WTC11 (cell line): ENCODE measurements at regions not wholly inside any gene's neighbourhood (a gene's known extent, or its start where the extent isn't known, plus 50 kb on each side); places are given as distances from the start of the nearest gene placed in this dataset.

ENCODE experiments used
- ATAC-seq: fragments of 200-7000 bp; cut with Tn5 transposase; 2 replicates; pipeline ENCODE4 v1.10.0; 2021; ENCODE audit warnings: mild to moderate bottlenecking, moderate library complexity
- CTCF ChIA-PET: fragments of 300-600 bp; sonication (Branson Sonifier 250); formaldehyde crosslinking; loops from one replicate; lab custom pipeline; 2021; ENCODE audit warnings: antibody characterized with exemption; lab: Charles Lee
- POLR2A ChIA-PET: fragments of 350-600 bp; sonication (Branson Sonifier 250); formaldehyde crosslinking; loops from one replicate; lab custom pipeline; 2021; ENCODE audit warnings: antibody characterized with exemption; lab: Charles Lee
- DNase-seq: peaks from one replicate; pipeline ENCODE4 v3.0.0; 2021; ENCODE audit warnings: low spot score
- H3K27ac Mint-ChIP-seq: 2 replicates; pipeline ENCODE4 v1.8.0; 2021; ENCODE audit warnings: mixed read lengths
- H3K27me3 Mint-ChIP-seq: 2 replicates; pipeline ENCODE4 v1.8.0; 2021; ENCODE audit warnings: low read depth, mild to moderate bottlenecking, moderate library complexity, mixed read lengths
- H3K36me3 Mint-ChIP-seq: 2 replicates; pipeline ENCODE4 v1.8.0; 2021; ENCODE audit warnings: mixed read lengths
- H3K4me1 Mint-ChIP-seq: 2 replicates; pipeline ENCODE4 v1.8.0; 2022; ENCODE audit warnings: mixed read lengths
- H3K4me3 Mint-ChIP-seq: 2 replicates; pipeline ENCODE4 v1.8.0; 2021; ENCODE audit warnings: mild to moderate bottlenecking, moderate library complexity, mixed read lengths
- H3K9me3 Mint-ChIP-seq: 2 replicates; pipeline ENCODE4 v1.8.0; 2021; ENCODE audit warnings: mixed read lengths
- CREB1 ChIP-seq: sonication (generic); formaldehyde crosslinking; IDR thresholded peaks from 2 replicates; pipeline ENCODE4 v1.8.0; 2023; ENCODE audit warnings: mild to moderate bottlenecking, missing genetic modification reagents
- E2F5 ChIP-seq: sonication (generic); formaldehyde crosslinking; IDR thresholded peaks from 2 replicates; pipeline ENCODE4 v1.8.1; 2022; ENCODE audit warnings: mild to moderate bottlenecking, moderate library complexity, missing genetic modification reagents
- ELF4 ChIP-seq: sonication (generic); formaldehyde crosslinking; IDR thresholded peaks from 2 replicates; pipeline ENCODE4 v1.8.1; 2022; ENCODE audit warnings: low read depth, mild to moderate bottlenecking, moderate library complexity, missing genetic modification reagents
- FOXP1 ChIP-seq: sonication (generic); formaldehyde crosslinking; IDR thresholded peaks from 2 replicates; pipeline ENCODE4 v1.8.0; 2022; ENCODE audit warnings: missing genetic modification reagents, mild to moderate bottlenecking, moderate library complexity, borderline replicate concordance
- GRHL2 ChIP-seq: fragments of 250-450 bp; sonication (Bioruptor Pico); IDR thresholded peaks from 2 replicates; pipeline ENCODE4 v1.8.0; 2022; ENCODE audit warnings: mild to moderate bottlenecking, moderate library complexity; ENCODE audit not compliant: insufficient replicate concordance, severe bottlenecking
- HMGA2 ChIP-seq: fragments of 250-450 bp; sonication (Bioruptor Pico); IDR thresholded peaks from 2 replicates; pipeline ENCODE4 v1.4.0; 2021; ENCODE audit warnings: mild to moderate bottlenecking, moderate library complexity
- JUN ChIP-seq: sonication (generic); formaldehyde crosslinking; IDR thresholded peaks from 2 replicates; pipeline ENCODE4 v1.8.0; 2023; ENCODE audit warnings: mild to moderate bottlenecking, missing genetic modification reagents
- KAT7 ChIP-seq: sonication (generic); formaldehyde crosslinking; IDR thresholded peaks from 2 replicates; pipeline ENCODE4 v1.8.1; 2023; ENCODE audit warnings: missing genetic modification reagents, mild to moderate bottlenecking, borderline replicate concordance
- MXD4 ChIP-seq: fragments of 250-450 bp; sonication (Bioruptor Pico); IDR thresholded peaks from 2 replicates; pipeline ENCODE4 v1.8.0; 2021; ENCODE audit warnings: mild to moderate bottlenecking, moderate library complexity, borderline replicate concordance
- NR1H2 ChIP-seq: sonication (generic); formaldehyde crosslinking; IDR thresholded peaks from 2 replicates; pipeline ENCODE4 v1.9.0; 2021; ENCODE audit warnings: mild to moderate bottlenecking, moderate library complexity, missing genetic modification reagents
- OVOL2 ChIP-seq: fragments of 250-450 bp; sonication (Bioruptor Pico); IDR thresholded peaks from 2 replicates; pipeline ENCODE4 v1.9.0; 2021; ENCODE audit warnings: mild to moderate bottlenecking, borderline replicate concordance
- USF2 ChIP-seq: sonication (generic); formaldehyde crosslinking; IDR thresholded peaks from 2 replicates; pipeline ENCODE4 v1.8.1; 2023; ENCODE audit warnings: mild to moderate bottlenecking, missing genetic modification reagents, moderate library complexity
- TF ChIP-seq, protein P1 (sequence below): sonication (generic); formaldehyde crosslinking; IDR thresholded peaks from 2 replicates; pipeline ENCODE4 v1.8.0; 2022; ENCODE audit warnings: mild to moderate bottlenecking, missing genetic modification reagents
- TF ChIP-seq, protein P2 (sequence below): sonication (generic); formaldehyde crosslinking; IDR thresholded peaks from 2 replicates; pipeline ENCODE4 v1.8.1; 2023; ENCODE audit warnings: mild to moderate bottlenecking, moderate library complexity, missing genetic modification reagents
- TF ChIP-seq, protein P3 (sequence below): sonication (generic); formaldehyde crosslinking; IDR thresholded peaks from 2 replicates; pipeline ENCODE4 v1.8.1; 2023; ENCODE audit warnings: mild to moderate bottlenecking, missing genetic modification reagents, borderline replicate concordance

GRCh38 chrX:39307488-39307887, 506.2 kb downstream of the MID1IP1 start:
- H3K9me3 Mint-ChIP-seq, result peaks cover 3% of the 10 kb centered on the region
- ChIA-PET CTCF (no interaction called here), POLR2A (no interaction called here)
- no peak overlapping the region for H3K27ac Mint-ChIP-seq
- no peak overlapping the region for H3K4me3 Mint-ChIP-seq
- no peaks in the 10 kb centered on the region for H3K36me3 Mint-ChIP-seq
- H3K27me3 Mint-ChIP-seq, result no peaks in the 10 kb centered on the region
- H3K4me1 Mint-ChIP-seq, result peaks cover 7% of the 10 kb centered on the region
- ATAC-seq (no peak), DNase-seq (no peak)
- TF ChIP-seq USF2 (CRISPR knock-in tag), result no peak
- TF ChIP-seq HMGA2 (CRISPR knock-in tag), result no peak
- TF ChIP-seq, protein P1, sequence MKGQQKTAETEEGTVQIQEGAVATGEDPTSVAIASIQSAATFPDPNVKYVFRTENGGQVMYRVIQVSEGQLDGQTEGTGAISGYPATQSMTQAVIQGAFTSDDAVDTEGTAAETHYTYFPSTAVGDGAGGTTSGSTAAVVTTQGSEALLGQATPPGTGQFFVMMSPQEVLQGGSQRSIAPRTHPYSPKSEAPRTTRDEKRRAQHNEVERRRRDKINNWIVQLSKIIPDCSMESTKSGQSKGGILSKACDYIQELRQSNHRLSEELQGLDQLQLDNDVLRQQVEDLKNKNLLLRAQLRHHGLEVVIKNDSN (CRISPR knock-in tag), result no peak
- no peak for TF ChIP-seq OVOL2 (CRISPR knock-in tag)
- TF ChIP-seq FOXP1 (CRISPR knock-in tag), result no peak
- TF ChIP-seq GRHL2 (CRISPR knock-in tag), result no peak
- no peak for TF ChIP-seq MXD4
- TF ChIP-seq ELF4 (CRISPR knock-in tag), result no peak
- TF ChIP-seq, protein P2, sequence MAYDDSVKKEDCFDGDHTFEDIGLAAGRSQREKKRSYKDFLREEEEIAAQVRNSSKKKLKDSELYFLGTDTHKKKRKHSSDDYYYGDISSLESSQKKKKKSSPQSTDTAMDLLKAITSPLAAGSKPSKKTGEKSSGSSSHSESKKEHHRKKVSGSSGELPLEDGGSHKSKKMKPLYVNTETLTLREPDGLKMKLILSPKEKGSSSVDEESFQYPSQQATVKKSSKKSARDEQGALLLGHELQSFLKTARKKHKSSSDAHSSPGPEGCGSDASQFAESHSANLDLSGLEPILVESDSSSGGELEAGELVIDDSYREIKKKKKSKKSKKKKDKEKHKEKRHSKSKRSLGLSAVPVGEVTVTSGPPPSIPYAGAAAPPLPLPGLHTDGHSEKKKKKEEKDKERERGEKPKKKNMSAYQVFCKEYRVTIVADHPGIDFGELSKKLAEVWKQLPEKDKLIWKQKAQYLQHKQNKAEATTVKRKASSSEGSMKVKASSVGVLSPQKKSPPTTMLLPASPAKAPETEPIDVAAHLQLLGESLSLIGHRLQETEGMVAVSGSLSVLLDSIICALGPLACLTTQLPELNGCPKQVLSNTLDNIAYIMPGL (CRISPR knock-in tag), result no peak
- no peak for TF ChIP-seq E2F5 (CRISPR knock-in tag)
- TF ChIP-seq CREB1 (CRISPR knock-in tag), result no peak
- no peak for TF ChIP-seq JUN
- TF ChIP-seq, protein P3, sequence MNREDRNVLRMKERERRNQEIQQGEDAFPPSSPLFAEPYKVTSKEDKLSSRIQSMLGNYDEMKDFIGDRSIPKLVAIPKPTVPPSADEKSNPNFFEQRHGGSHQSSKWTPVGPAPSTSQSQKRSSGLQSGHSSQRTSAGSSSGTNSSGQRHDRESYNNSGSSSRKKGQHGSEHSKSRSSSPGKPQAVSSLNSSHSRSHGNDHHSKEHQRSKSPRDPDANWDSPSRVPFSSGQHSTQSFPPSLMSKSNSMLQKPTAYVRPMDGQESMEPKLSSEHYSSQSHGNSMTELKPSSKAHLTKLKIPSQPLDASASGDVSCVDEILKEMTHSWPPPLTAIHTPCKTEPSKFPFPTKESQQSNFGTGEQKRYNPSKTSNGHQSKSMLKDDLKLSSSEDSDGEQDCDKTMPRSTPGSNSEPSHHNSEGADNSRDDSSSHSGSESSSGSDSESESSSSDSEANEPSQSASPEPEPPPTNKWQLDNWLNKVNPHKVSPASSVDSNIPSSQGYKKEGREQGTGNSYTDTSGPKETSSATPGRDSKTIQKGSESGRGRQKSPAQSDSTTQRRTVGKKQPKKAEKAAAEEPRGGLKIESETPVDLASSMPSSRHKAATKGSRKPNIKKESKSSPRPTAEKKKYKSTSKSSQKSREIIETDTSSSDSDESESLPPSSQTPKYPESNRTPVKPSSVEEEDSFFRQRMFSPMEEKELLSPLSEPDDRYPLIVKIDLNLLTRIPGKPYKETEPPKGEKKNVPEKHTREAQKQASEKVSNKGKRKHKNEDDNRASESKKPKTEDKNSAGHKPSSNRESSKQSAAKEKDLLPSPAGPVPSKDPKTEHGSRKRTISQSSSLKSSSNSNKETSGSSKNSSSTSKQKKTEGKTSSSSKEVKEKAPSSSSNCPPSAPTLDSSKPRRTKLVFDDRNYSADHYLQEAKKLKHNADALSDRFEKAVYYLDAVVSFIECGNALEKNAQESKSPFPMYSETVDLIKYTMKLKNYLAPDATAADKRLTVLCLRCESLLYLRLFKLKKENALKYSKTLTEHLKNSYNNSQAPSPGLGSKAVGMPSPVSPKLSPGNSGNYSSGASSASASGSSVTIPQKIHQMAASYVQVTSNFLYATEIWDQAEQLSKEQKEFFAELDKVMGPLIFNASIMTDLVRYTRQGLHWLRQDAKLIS (CRISPR knock-in tag), result no peak
- no peak for TF ChIP-seq KAT7 (CRISPR knock-in tag)

DNA sequence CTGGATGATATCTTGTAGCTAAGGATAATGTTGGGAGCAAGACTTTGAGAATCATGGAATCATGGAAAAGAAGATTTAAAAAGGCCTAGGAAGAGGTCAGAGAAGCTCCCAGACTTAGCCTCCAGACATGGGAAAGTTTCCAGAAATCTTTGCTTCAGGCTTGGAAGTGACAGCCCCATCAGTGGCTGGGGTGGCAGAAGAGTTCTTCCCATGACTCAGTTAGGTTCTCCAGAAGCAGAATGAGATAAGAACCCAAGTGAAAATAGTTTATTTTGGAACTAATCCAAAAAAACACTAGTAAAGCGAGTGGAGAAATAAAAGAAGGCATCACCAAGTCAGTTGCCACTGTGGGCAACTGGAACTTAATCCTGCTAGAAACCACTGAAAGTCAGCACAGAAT, 506.9 kb downstream of the MID1IP1 start:
- ATAC-seq (no peak), DNase-seq (no peak)
- Mint-ChIP-seq H3K4me3 (no peak overlapping the region), H3K4me1 (peaks cover 7% of the 10 kb centered on the region), H3K9me3 (peaks cover 3% of the 10 kb centered on the region), H3K27me3 (no peaks in the 10 kb centered on the region), H3K36me3 (no peaks in the 10 kb centered on the region), H3K27ac (no peak overlapping the region)
- TF ChIP-seq NR1H2 (CRISPR knock-in tag), result no peak
- POLR2A ChIA-PET, result no interaction called here
- CTCF ChIA-PET, result no interaction called here
